ENCODE measurements at regions not wholly inside any gene's neighbourhood (a gene's known extent, or its start where the extent isn't known, plus 50 kb on each side); places are given as distances from the start of the nearest gene placed in this dataset.
A peak's percentile ranks its signal among the peaks of the same experiment; 100 is the strongest.
"Not testable (repeated sequence)": the region's sequence is repeated elsewhere in the genome, so short reads cannot be mapped to it uniquely, and the experiment has no call there.

DNA sequence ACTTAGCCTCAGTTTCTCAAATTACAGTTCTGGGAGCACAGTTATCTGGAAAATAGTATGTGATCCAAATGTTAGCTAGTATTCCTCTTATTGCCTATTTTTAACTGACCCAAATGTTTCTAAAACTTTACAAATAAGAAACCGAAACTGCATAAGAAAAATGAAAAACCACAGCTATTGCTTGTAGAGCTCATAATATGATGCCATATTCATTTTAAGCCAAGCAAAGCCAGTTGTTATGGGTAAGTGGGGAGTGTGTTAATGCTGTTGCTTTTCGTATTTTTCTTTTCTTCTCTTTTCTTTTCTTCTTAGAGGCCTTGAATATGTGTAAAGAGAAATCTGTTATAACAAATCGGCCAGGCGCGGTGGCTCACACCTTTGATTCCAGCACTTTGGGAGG lies 447.4 kb upstream of the TUSC1 start:
- FAIRE-seq (no peak), DNase-seq (ENCODE audit: insufficient read length, low spot score) (no peak)
- no peak for TF ChIP-seq POLR2A (IDR thresholded peaks at IDR 0.05; ENCODE audit: low read depth, low read length)

DNA sequence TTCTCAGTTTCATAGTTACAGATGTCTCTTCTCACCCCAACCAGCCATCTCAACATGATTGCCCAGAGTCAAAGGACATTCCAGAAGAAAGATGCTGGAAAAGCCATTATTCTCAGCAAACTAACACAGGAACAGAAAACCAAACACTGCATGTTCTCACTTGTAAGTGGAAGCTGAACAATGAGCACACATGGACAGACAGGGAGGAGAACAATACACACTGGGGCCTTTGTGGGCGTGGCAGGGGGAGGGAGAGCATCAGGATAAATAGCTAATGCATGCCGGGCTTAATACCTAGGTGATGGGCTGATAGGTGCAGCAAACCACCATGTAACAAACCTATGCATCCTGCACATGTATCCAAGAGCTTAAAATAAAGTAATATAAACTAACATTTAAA lies 437.8 kb upstream of the TUSC1 start:
- DNase-seq (ENCODE audit: insufficient read length, low spot score); FAIRE-seq: not testable (repeated sequence)

DNA sequence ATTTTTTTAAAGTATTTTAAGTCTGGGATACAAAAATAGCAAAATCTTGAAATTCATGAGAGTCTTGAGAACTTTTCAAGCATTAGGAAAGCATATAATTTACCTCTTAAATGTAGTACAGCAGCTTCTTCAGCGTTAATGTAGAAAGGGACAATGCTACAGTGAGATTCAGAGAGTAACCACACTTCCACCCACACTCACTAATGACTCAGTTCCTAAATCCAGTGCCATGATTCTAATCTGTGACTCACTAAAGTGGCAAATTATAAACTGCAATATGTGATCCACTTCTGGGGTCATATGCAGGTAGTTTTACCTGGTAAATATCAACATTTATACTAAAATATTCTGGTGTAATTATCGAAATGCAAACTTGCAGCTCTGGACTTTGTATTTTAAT lies 434.5 kb upstream of the TUSC1 start:
- DNase-seq (ENCODE audit: insufficient read length, low spot score) = no peak
- FAIRE-seq = peak; percentile 43
- TF ChIP-seq POLR2A (IDR thresholded peaks at IDR 0.05; ENCODE audit: low read depth, low read length) = no peak

DNA sequence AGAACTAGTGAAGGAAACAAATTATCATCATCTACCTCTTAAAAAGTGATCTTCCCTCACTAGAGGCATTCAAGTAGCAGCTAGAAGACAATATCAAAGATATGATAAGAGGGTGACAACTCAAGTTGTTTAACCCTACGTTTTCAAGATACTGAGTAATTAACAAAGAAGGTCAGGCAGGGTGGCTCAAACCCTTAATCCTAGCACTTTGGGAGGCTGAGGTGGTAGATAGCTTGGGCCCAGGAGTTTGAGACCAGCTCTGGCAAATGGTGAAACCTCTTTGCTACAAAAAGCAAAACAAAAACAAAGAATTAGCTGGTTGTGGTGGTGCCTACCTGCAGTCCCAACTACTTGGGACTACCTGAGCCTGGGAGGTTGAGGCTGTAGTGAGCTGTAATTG lies 408.2 kb upstream of the TUSC1 start:
- no peak for TF ChIP-seq POLR2A (IDR thresholded peaks at IDR 0.05; ENCODE audit: low read depth, low read length)
- no peak for DNase-seq (ENCODE audit: insufficient read length, low spot score)
- no peak for FAIRE-seq

GRCh38 chr9:26081847-26082246 lies 403.6 kb upstream of the TUSC1 start:
- FAIRE-seq (no peak), DNase-seq (ENCODE audit: insufficient read length, low spot score) (no peak)
- no peak for TF ChIP-seq POLR2A (IDR thresholded peaks at IDR 0.05; ENCODE audit: low read depth, low read length)

DNA sequence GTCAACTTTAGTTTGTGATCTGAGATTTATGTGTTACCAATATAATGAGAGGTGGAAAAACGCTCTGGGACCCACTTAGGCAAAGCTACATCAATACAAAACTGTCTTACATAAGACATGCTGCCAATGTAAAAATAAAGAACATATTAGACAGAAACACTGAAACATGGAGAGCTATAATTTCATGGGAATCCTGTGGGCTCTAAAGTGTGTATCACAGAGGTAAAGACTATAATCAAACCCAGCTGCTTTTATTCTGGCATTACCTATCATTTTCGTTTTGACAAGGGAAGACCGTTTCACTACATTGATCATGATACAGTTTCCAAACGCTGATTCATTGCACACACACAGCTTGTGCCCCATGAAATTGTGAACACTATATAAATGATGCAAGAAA lies 400.5 kb upstream of the TUSC1 start:
- no peak for DNase-seq (ENCODE audit: insufficient read length, low spot score)
- no peak for TF ChIP-seq POLR2A (IDR thresholded peaks at IDR 0.05; ENCODE audit: low read depth, low read length)
- no peak for FAIRE-seq

DNA sequence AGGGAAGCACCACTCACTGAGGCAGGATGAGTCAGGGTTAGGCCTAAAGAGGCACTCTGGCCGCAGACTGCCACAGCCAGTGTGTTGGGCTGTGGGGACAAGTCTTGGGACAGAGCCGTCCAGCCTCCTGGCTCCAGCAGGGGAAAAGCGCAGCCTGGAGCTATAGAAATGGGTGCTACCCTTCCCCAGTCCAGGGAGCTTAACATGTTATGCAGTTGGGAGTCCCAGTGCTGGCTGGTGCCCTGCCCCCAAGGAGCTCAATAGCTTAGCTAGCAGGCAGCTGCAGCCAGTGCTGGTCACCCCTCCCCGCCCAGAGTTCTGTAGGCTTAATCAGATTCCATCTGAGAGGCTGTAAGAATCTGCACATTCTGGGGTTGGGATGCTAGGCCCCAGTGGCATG lies 399.6 kb upstream of the TUSC1 start:
- FAIRE-seq (no peak), DNase-seq (ENCODE audit: insufficient read length, low spot score) (no peak)
- no peak for TF ChIP-seq POLR2A (IDR thresholded peaks at IDR 0.05; ENCODE audit: low read depth, low read length)

GRCh38 chr9:26067608-26068007 lies 389.4 kb upstream of the TUSC1 start:
- DNase-seq (ENCODE audit: insufficient read length, low spot score) = no peak
- no peak for TF ChIP-seq POLR2A (IDR thresholded peaks at IDR 0.05; ENCODE audit: low read depth, low read length)
- FAIRE-seq = no peak

- FAIRE-seq (no peak), DNase-seq (ENCODE audit: insufficient read length, low spot score) (no peak)
- TF ChIP-seq POLR2A (IDR thresholded peaks at IDR 0.05; ENCODE audit: low read depth, low read length) = no peak
These were observed 388.0 kb upstream of the TUSC1 start for GRCh38 chr9:26066237-26066636.

GRCh38 chr9:26061948-26062575 lies 383.8 kb upstream of the TUSC1 start:
- FAIRE-seq (peak; percentile 52), DNase-seq (ENCODE audit: insufficient read length, low spot score) (no peak)

DNA sequence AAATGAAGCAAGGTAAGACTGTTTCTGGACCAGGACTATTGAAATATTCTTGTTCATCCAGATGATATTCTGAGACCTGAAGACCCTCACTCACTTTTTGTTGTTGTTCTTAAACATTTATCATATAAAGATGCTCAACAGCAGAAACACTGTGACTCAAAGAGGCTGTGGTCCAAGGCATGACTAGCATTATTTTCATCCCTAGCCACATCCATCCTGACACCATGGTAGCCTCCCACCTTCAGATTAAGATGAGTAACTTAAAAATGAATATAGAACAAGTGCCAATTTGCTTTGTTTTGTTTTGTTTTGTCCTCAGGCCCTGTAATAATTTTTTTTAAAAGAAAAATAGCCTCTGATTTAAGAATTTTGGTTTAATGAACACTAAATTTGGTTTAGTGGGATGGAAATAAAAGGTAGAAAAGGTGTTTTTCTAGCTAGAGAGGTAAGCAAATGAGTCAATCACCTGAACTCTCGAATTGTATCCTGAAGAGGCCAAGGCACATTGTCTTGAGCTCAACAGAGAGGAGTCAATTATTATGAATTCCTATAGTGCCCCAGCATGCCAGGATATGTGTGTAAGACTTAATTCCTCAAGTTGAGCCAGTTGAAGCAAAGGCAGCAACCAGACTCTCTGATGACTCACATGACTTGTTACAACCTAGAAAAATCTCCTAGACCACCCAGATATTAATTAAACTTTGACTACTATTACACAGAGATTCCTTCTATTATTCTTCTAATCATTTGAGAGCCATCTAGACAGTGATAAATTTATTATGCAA lies 380.1 kb upstream of the TUSC1 start:
- no peak for FAIRE-seq
- DNase-seq (ENCODE audit: insufficient read length, low spot score) = no peak
- TF ChIP-seq POLR2A (IDR thresholded peaks at IDR 0.05; ENCODE audit: low read depth, low read length) = no peak

More at GRCh38 chr9:26061948-26062575, 383.8 kb upstream of the TUSC1 start:
- TF ChIP-seq POLR2A (IDR thresholded peaks at IDR 0.05; ENCODE audit: low read depth, low read length) = no peak

- TF ChIP-seq POLR2A (IDR thresholded peaks at IDR 0.05; ENCODE audit: low read depth, low read length) = no peak
- no peak for FAIRE-seq
- no peak for DNase-seq (ENCODE audit: insufficient read length, low spot score)
These were observed 378.8 kb upstream of the TUSC1 start for GRCh38 chr9:26057050-26057449.

- TF ChIP-seq POLR2A (IDR thresholded peaks at IDR 0.05; ENCODE audit: low read depth, low read length) = no peak
- FAIRE-seq (peak; percentile 89), DNase-seq (ENCODE audit: insufficient read length, low spot score) (no peak)
These were observed 376.6 kb upstream of the TUSC1 start for GRCh38 chr9:26054600-26055520.

GRCh38 chr9:26053954-26054353 lies 375.7 kb upstream of the TUSC1 start:
- no peak for TF ChIP-seq POLR2A (IDR thresholded peaks at IDR 0.05; ENCODE audit: low read depth, low read length)
- FAIRE-seq (peak; percentile 20), DNase-seq (ENCODE audit: insufficient read length, low spot score) (no peak)
